A172 (cell line): ENCODE measurements at regions not wholly inside any gene's neighbourhood (a gene's known extent, or its start where the extent isn't known, plus 50 kb on each side); places are given as distances from the start of the nearest gene placed in this dataset.

Source experiments
- DNase-seq: peaks from one replicate; pipeline ENCODE4 v3.0.0-alpha.2; 2015; ENCODE audit warnings: low spot score

- DNase-seq: no peak
Measured at GRCh38 chr2:157149270-157149669, 108.2 kb upstream of the GALNT5 start.

GRCh38 chr2:157150747-157151146 lies 106.8 kb upstream of the GALNT5 start:
- no peak for DNase-seq

- DNase-seq: no peak
Measured at GRCh38 chr2:157152362-157152761, 105.1 kb upstream of the GALNT5 start.

GRCh38 chr2:157155992-157156391 lies 101.5 kb upstream of the GALNT5 start:
- DNase-seq: no peak

GRCh38 chr2:157158111-157158510 lies 99.4 kb upstream of the GALNT5 start:
- DNase-seq: no peak

GRCh38 chr2:157159221-157159934 lies 98.1 kb upstream of the GALNT5 start:
- no peak for DNase-seq

GRCh38 chr2:157160111-157160510 lies 97.4 kb upstream of the GALNT5 start:
- no peak for DNase-seq

GRCh38 chr2:157164370-157164769 lies 93.1 kb upstream of the GALNT5 start:
- no peak for DNase-seq

GRCh38 chr2:157164891-157165290 lies 92.6 kb upstream of the GALNT5 start:
- DNase-seq: no peak

- DNase-seq: no peak
Measured at GRCh38 chr2:157168501-157168900, 89.0 kb upstream of the GALNT5 start.

- no peak for DNase-seq
Measured at GRCh38 chr2:157169889-157170288, 87.6 kb upstream of the GALNT5 start.

- DNase-seq: no peak
Measured at GRCh38 chr2:157170299-157170698, 87.2 kb upstream of the GALNT5 start.

GRCh38 chr2:157172239-157172638 lies 85.3 kb upstream of the GALNT5 start:
- DNase-seq: no peak

- DNase-seq: peak; percentile 2
Measured at GRCh38 chr2:157172866-157173578, 84.5 kb upstream of the GALNT5 start.

GRCh38 chr2:157173740-157174184 lies 83.7 kb upstream of the GALNT5 start:
- peak; percentile 94 for DNase-seq

- DNase-seq: no peak
Measured at GRCh38 chr2:157174321-157174720, 83.2 kb upstream of the GALNT5 start.

- DNase-seq: peak; percentile 5
Measured at GRCh38 chr2:157176602-157177001, 80.9 kb upstream of the GALNT5 start.

- DNase-seq: no peak
Measured at GRCh38 chr2:157178874-157179273, 78.6 kb upstream of the GALNT5 start.

- DNase-seq: no peak
Measured at GRCh38 chr2:157179324-157180105, 78.0 kb upstream of the GALNT5 start.

GRCh38 chr2:157180359-157180758 lies 77.1 kb upstream of the GALNT5 start:
- no peak for DNase-seq

GRCh38 chr2:157181234-157181633 lies 76.3 kb upstream of the GALNT5 start:
- DNase-seq: no peak

GRCh38 chr2:157182204-157182709 lies 75.2 kb upstream of the GALNT5 start:
- DNase-seq: no peak
